Right lobe of liver (tissue), 6 donors: ENCODE measurements at regions not wholly inside any gene's neighbourhood (a gene's known extent, or its start where the extent isn't known, plus 50 kb on each side); places are given as distances from the start of the nearest gene placed in this dataset.
"Not testable (repeated sequence)": the region's sequence is repeated elsewhere in the genome, so short reads cannot be mapped to it uniquely, and the experiment has no call there.

Experiments
- ATAC-seq, 4 donors: fragments of 200-7000 bp; cut with Tn5 transposase; one replicate each; pipeline ENCODE4 v1.9.1; 2020; ENCODE audit warnings: mild to moderate bottlenecking in 4 of 4, moderate library complexity in 4 of 4
- DNase-seq, 3 donors: peaks; one replicate each; pipeline ENCODE4 v3.0.0-alpha.2; 2020
- H3K27ac ChIP-seq, 3 donors: fragments of 200-600 bp; one replicate each; pipeline ENCODE4 v1.8.0; 2022
- H3K27me3 ChIP-seq, 2 donors: fragments of 200-600 bp; one replicate each; pipeline ENCODE4 v1.8.0; 2022
- H3K36me3 ChIP-seq, 4 donors: fragments of 200-600 bp; sonication (generic) in 1 of 4; one replicate each; pipeline versions ENCODE4 v1.5.1 to v1.8.0; 2017 to 2022; ENCODE audit warnings: control low read depth in 1 of 4
- H3K4me1 ChIP-seq, 4 donors: fragments of 200-600 bp; sonication (generic) in 1 of 4; one replicate each; pipeline versions ENCODE4 v1.5.1 to v1.8.0; 2017 to 2022; ENCODE audit warnings: control low read depth in 1 of 4
- H3K4me3 ChIP-seq, 3 donors: fragments of 200-600 bp; one replicate each; pipeline ENCODE4 v1.8.0; 2022
- H3K9me3 ChIP-seq, 4 donors: fragments of 200-600 bp; sonication (generic) in 1 of 4; one replicate each; pipeline versions ENCODE4 v1.5.1 to v1.8.0; 2017 to 2022; ENCODE audit warnings: control low read depth in 1 of 4
- POLR2A ChIP-seq: fragments of 450-650 bp; IDR thresholded peaks from one replicate; pipeline ENCODE4 v1.6.1; 2017; ENCODE audit warnings: antibody characterized with exemption, mild to moderate bottlenecking
- WGBS: methylation state at CpG from one replicate; pipeline ENCODE4 v1.1.6; 2018; ENCODE audit warnings: low coverage, low lambda C conversion rate; ENCODE audit not compliant: insufficient coverage; ENCODE audit errors: missing lambda C conversion rate; 5-methylcytosine and 5-hydroxymethylcytosine counted together
- intact Hi-C, 2 donors: fragments of 100-400 bp; cut with DNase I; formaldehyde crosslinking; loops; one replicate each; pipeline versions ENCODE4 v1.11.2 to v1.14.1; 2022
- small RNA-seq, 2 experiments: library from RNA; depleted of rRNA; stranded (forward); fragments of <200 nt; gene quantifications; one replicate each; pipeline ENCODE3, GENCODE V24; 2016
- TF ChIP-seq, protein P1 (sequence below), 4 donors: fragments of 200-600 bp in 3 of 4; fragments of 450-650 bp in 1 of 4; IDR thresholded peaks; one replicate each; pipeline versions ENCODE4 v1.5.1 to v1.8.0; 2016 to 2022; ENCODE audit warnings: antibody characterized with exemption in 4 of 4, mild to moderate bottlenecking in 2 of 4
- donor health status: DM: no; HTN: yes; CAD: no.
- donor health status: DM: no; HTN: no; CAD: no.
- donor health status: DM: no; HTN: no; CAD: no.
- donor health status: DM: no; HTN: yes; CAD: no.
- donor health status: DM: no; HTN: yes; CAD: no.

DNA sequence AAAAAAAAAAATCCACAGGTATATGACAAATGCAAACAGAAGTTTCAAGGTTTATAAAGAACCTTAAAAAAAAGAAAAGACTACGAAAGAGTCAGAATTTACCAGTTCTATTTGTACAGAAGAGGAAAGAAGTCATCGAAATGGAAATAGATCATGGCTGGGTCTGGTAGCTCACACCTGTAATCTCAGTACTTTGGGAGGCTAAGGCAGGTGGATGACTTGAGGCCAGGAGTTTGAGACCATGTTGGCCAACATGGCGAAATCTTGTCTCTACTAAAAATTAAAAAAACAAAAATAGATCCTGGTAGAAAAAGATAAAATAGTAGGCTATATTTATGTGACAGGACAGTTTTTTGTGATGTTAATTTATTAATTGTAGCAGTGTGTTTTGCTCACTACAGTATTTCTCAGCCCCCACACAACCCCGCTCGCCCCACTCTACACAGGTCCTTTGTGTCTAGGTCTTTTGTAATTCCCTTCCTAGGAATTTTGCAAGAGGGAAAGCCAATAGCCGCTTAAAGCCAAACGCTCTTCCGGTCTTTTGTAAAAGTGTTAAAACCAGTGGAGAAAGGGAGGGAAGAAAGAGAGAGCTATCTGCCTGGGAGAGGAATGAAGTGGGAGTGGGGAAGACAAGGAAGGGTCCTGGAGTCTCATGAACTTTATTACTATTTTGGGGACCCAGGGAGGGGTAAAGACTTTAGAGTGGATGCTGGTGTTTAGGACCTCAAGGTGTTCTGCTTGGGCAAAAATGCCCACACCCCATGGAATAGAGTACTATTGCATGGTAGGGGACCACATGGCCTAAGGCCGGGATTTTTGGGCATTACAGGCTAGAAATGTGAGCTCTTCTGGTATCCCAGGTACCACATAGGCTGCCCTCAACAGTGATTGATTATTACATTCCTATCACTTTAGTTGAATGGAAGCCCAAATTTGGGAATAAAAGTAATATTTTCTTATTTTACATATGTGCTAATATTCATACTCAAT, 59.4 kb upstream of the XPO1 start:
- intact Hi-C loops: no loop called here
- no peak for DNase-seq
- no peak overlapping the region for H3K27ac ChIP-seq
- no peaks in the 10 kb centered on the region for H3K9me3 ChIP-seq
- H3K4me3 ChIP-seq: no peak overlapping the region
- H3K27me3 ChIP-seq: no peaks in the 10 kb centered on the region
- no peaks in the 10 kb centered on the region for H3K36me3 ChIP-seq
- 82% methylated on average over 8 of the region's 9 CpGs for WGBS
- ATAC-seq: no peak
- no peak for TF ChIP-seq POLR2A
- TF ChIP-seq, protein P1, sequence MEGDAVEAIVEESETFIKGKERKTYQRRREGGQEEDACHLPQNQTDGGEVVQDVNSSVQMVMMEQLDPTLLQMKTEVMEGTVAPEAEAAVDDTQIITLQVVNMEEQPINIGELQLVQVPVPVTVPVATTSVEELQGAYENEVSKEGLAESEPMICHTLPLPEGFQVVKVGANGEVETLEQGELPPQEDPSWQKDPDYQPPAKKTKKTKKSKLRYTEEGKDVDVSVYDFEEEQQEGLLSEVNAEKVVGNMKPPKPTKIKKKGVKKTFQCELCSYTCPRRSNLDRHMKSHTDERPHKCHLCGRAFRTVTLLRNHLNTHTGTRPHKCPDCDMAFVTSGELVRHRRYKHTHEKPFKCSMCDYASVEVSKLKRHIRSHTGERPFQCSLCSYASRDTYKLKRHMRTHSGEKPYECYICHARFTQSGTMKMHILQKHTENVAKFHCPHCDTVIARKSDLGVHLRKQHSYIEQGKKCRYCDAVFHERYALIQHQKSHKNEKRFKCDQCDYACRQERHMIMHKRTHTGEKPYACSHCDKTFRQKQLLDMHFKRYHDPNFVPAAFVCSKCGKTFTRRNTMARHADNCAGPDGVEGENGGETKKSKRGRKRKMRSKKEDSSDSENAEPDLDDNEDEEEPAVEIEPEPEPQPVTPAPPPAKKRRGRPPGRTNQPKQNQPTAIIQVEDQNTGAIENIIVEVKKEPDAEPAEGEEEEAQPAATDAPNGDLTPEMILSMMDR (IDR thresholded peaks at IDR 0.05): no peak
- H3K4me1 ChIP-seq: no peaks in the 10 kb centered on the region

DNA sequence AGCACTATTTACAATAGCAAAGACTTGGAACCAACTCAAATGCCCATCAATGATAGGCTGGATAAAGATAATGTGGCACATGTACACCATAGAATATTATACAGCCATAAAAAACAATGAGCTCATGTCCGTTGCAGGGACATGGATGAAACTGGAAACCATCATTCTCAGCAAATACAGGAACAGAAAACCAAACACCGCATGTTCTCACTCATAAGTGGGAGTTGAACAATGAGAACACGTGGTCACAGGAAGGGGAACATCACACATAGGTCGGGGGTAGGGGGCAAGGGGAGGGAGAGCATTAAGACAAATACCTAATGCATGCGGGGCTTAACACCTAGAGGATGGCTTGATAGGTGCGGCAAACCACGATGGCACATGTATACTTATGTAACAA, 56.0 kb upstream of the XPO1 start:
- H3K4me3 ChIP-seq, H3K36me3 ChIP-seq, ATAC-seq, intact Hi-C loops, H3K9me3 ChIP-seq, DNase-seq, H3K4me1 ChIP-seq, H3K27me3 ChIP-seq, H3K27ac ChIP-seq: not testable (repeated sequence)
- 80% methylated on average over 7 of the region's 7 CpGs for WGBS

DNA sequence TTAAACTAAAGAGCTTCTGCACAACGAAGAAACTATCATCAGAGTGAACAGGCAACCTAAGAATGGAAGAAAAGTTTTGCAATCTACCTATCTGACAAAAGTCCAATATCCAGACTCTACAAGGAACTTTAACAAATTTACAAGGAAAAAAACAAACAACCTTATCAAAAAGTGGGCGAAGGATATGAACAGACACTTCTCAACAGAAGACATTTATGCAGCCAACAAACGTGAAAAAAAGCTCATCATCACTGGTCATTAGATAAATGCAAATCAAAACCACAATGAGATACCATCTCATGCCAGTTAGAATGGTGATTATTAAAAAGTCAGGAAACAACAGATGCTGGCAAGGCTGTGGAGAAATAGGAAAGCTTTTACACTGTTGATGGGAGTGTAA, 55.5 kb upstream of the XPO1 start:
- H3K27me3 ChIP-seq, H3K4me1 ChIP-seq, H3K4me3 ChIP-seq, ATAC-seq, DNase-seq, intact Hi-C loops, H3K36me3 ChIP-seq, H3K9me3 ChIP-seq, H3K27ac ChIP-seq: not testable (repeated sequence)
- WGBS: 48% methylated on average over 3 of the region's 3 CpGs

DNA sequence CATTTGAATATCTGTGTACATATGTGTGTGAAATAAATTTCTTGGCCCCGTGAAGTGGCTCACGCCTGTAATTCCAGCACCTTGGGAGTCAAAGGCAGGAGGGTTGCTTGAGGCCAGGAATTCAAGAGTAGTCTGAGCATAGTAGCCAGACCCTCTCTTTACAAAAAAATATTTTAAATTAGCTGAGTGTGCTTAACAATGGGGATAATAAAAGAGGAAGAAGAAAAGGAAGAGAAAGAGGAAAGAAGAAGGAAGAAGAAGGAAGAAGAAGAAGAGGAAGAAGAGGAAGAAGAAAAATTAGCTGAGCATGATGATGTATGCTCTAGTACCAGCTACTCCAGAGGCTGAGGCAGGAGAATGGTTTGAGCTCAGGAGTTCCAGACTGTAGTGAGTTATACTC, 52.1 kb upstream of the XPO1 start:
- no peak for TF ChIP-seq POLR2A
- TF ChIP-seq, protein P1 (IDR thresholded peaks at IDR 0.05): no peak
- 88% methylated on average over 2 of the region's 2 CpGs for WGBS
- Histone ChIP-seq H3K27me3 (no peaks in the 10 kb centered on the region), H3K4me1 (no peaks in the 10 kb centered on the region), H3K4me3 (no peak overlapping the region), H3K36me3 (no peaks in the 10 kb centered on the region), H3K27ac (no peak overlapping the region), H3K9me3 (no peaks in the 10 kb centered on the region)
- ATAC-seq: no peak
- intact Hi-C loops: no loop called here
- no peak for DNase-seq

DNA sequence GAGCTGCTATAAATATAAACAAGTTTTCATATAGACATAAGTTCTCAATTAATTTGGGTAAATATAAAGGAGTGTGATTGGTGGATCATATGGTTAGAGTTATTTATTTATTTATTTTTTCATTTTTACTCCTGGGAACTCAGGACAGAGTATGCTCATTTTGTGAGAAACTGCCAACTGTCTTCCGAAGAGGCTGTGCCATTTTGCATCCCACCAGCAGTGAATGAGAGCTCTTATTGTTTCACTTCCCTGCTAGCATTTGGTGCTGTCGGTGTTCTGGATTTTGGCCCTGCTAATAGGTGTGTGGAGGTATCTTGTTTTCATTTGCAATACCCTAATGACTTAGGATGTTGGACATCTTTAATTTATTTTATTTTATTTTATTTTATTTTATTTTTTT, 50.4 kb upstream of the XPO1 start:
- Histone ChIP-seq H3K9me3 (no peaks in the 10 kb centered on the region), H3K4me1 (no peaks in the 10 kb centered on the region), H3K27ac (no peak overlapping the region), H3K27me3 (no peaks in the 10 kb centered on the region), H3K36me3 (no peaks in the 10 kb centered on the region), H3K4me3 (no peak overlapping the region)
- intact Hi-C loops: no loop called here
- DNase-seq (no peak), ATAC-seq (no peak)
- WGBS: 83% methylated on average over 2 of the region's 2 CpGs
- no peak for TF ChIP-seq POLR2A
- TF ChIP-seq, protein P1 (IDR thresholded peaks at IDR 0.05): no peak

Small RNA genes lying in the stretch of these regions (small RNA-seq; reads per million reads assigned to genes)
- gene RNU6-1145P (0 reads per million in 2 experiments), gene RPS29P10 (0 reads per million in 2 experiments)
